ENCODE measurements at regions not wholly inside any gene's neighbourhood (a gene's known extent, or its start where the extent isn't known, plus 50 kb on each side); places are given as distances from the start of the nearest gene placed in this dataset.

DNA sequence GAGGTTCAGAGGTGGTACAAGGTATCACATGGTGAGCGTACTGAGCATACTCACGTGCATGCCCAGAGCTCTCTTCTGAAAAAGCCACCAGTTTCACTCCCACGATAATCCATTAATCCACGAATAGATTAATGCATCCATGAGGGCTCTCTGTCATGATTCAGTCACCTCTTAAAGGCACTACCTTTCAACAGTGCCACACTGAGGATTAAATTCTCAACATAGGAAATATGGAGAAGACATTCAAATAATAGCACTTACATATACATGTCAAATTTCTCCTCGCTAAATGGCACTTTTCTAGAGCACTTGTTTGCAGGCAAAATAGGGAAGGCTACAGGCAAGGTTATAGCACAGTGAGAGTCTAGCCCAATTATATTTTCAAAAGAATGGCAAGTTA, 825.9 kb downstream of the TRIB2 start:
- intact Hi-C loops (cut with DNase I; ENCODE audit: low total_unique reads): no loop called here
- DNase-seq: no peak
- no peak for ATAC-seq
- Histone ChIP-seq H3K36me3 (no peaks in the 10 kb centered on the region), H3K9me3 (no peaks in the 10 kb centered on the region), H3K27me3 (no peaks in the 10 kb centered on the region), H3K27ac (no peak overlapping the region), H3K4me1 (no peaks in the 10 kb centered on the region), H3K4me3 (no peak overlapping the region)
- TF ChIP-seq, protein P1, sequence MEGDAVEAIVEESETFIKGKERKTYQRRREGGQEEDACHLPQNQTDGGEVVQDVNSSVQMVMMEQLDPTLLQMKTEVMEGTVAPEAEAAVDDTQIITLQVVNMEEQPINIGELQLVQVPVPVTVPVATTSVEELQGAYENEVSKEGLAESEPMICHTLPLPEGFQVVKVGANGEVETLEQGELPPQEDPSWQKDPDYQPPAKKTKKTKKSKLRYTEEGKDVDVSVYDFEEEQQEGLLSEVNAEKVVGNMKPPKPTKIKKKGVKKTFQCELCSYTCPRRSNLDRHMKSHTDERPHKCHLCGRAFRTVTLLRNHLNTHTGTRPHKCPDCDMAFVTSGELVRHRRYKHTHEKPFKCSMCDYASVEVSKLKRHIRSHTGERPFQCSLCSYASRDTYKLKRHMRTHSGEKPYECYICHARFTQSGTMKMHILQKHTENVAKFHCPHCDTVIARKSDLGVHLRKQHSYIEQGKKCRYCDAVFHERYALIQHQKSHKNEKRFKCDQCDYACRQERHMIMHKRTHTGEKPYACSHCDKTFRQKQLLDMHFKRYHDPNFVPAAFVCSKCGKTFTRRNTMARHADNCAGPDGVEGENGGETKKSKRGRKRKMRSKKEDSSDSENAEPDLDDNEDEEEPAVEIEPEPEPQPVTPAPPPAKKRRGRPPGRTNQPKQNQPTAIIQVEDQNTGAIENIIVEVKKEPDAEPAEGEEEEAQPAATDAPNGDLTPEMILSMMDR (IDR thresholded peaks at IDR 0.05 in 4 of 5, conservative IDR thresholded peaks at IDR 0.05 in 1 of 5): no peak
- TF ChIP-seq POLR2A (IDR thresholded peaks at IDR 0.05): no peak
- in situ Hi-C loops (cut with MboI; ENCODE audit: low sequenced_read_pairs in 4 of 4): no loop called here

DNA sequence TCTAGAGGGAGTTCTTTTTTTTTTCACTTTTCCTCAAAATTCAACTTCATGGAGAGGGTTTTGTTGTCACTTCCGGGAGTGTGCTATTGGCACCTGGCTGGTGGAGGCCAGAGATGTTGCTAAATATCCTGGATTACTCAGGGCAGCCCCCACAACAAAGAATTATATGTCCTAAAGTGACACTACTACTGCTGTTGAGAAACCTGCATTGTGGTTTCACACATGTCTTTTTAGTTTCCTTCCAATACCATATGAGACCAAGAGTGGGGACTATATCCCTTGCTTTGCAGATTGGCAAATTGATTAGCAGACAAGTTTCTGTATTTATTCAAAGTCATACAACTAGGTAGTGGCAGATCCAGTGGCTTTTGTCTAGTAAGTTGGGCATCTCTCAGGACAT, 826.8 kb downstream of the TRIB2 start:
- ATAC-seq: no peak
- DNase-seq: no peak
- in situ Hi-C loops (cut with MboI; ENCODE audit: low sequenced_read_pairs in 4 of 4) (no loop called here), intact Hi-C loops (cut with DNase I; ENCODE audit: low total_unique reads) (no loop called here)
- Histone ChIP-seq H3K36me3 (no peaks in the 10 kb centered on the region), H3K9me3 (no peaks in the 10 kb centered on the region), H3K27me3 (no peaks in the 10 kb centered on the region), H3K4me1 (no peaks in the 10 kb centered on the region), H3K4me3 (no peak overlapping the region), H3K27ac (no peak overlapping the region)
- TF ChIP-seq POLR2A (IDR thresholded peaks at IDR 0.05): no peak
- TF ChIP-seq, protein P1 (IDR thresholded peaks at IDR 0.05 in 4 of 5, conservative IDR thresholded peaks at IDR 0.05 in 1 of 5): no peak

DNA sequence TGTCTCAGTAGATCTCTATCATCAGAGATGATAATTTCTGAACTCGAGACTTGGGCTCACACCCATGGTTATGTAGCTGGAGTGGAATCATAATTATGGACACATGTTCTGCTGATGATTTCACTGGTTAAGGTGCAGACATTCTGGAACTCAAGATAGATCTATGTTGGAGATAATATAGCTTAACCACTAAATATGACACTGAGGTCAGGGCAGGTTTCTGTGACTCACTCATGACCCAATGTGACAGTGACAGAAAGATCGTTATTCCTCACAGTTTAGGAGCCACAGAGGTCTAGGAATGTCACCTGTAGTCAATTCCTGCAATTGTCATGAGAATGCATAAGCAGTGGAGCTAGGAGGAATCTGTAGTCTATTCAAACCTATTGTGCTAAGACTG, 828.6 kb downstream of the TRIB2 start:
- in situ Hi-C loops (cut with MboI; ENCODE audit: low sequenced_read_pairs in 4 of 4): no loop called here

DNA sequence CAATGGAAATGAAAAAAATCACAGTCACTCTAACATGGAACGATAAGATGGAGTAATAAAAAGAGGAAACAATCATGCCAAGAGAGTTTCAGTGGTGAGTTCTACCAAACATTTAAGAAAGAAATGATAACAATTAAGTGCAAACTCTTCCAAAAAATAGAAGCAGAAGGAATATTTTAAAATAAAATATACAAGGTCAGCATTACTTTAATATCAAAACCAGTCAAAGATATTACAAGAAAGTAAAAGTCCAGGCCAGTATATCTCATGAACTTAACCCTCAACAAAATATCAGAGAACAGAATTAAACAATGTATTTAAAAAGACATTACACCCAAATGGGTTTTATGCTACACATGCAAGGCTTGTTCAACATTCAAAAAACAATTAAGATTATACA, 829.4 kb downstream of the TRIB2 start:
- intact Hi-C loops (cut with DNase I; ENCODE audit: low total_unique reads): no loop called here
- Histone ChIP-seq H3K9me3 (no peaks in the 10 kb centered on the region), H3K27ac (no peak overlapping the region), H3K27me3 (no peaks in the 10 kb centered on the region), H3K4me1 (no peaks in the 10 kb centered on the region), H3K36me3 (no peaks in the 10 kb centered on the region), H3K4me3 (no peak overlapping the region)
- no peak for DNase-seq
- in situ Hi-C loops (cut with MboI; ENCODE audit: low sequenced_read_pairs in 4 of 4): no loop called here
- no peak for ATAC-seq
- TF ChIP-seq, protein P1 (IDR thresholded peaks at IDR 0.05 in 4 of 5, conservative IDR thresholded peaks at IDR 0.05 in 1 of 5): no peak
- TF ChIP-seq POLR2A (IDR thresholded peaks at IDR 0.05): no peak

More for the DNA sequence above, 828.6 kb downstream of the TRIB2 start:
- Histone ChIP-seq H3K27me3 (no peaks in the 10 kb centered on the region), H3K4me3 (no peak overlapping the region), H3K27ac (no peak overlapping the region), H3K9me3 (no peaks in the 10 kb centered on the region), H3K4me1 (no peaks in the 10 kb centered on the region), H3K36me3 (no peaks in the 10 kb centered on the region)
- DNase-seq: no peak
- ATAC-seq: no peak
- intact Hi-C loops (cut with DNase I; ENCODE audit: low total_unique reads): no loop called here
- TF ChIP-seq POLR2A (IDR thresholded peaks at IDR 0.05): no peak
- TF ChIP-seq, protein P1 (IDR thresholded peaks at IDR 0.05 in 4 of 5, conservative IDR thresholded peaks at IDR 0.05 in 1 of 5): no peak

Measured in gastrocnemius medialis (tissue), 4 donors.